Right lobe of liver (tissue), 4 donors: ENCODE measurements at regions not wholly inside any gene's neighbourhood (a gene's known extent, or its start where the extent isn't known, plus 50 kb on each side); places are given as distances from the start of the nearest gene placed in this dataset.

Experiments
- POLR2A ChIP-seq: fragments of 450-650 bp; IDR thresholded peaks from one replicate; pipeline ENCODE4 v1.6.1; 2017; ENCODE audit warnings: antibody characterized with exemption, mild to moderate bottlenecking
- TF ChIP-seq, protein P1 (sequence below), 4 donors: fragments of 200-600 bp in 3 of 4; fragments of 450-650 bp in 1 of 4; IDR thresholded peaks; one replicate each; pipeline versions ENCODE4 v1.5.1 to v1.8.0; 2016 to 2022; ENCODE audit warnings: antibody characterized with exemption in 4 of 4, mild to moderate bottlenecking in 2 of 4
- donor health status: DM: no; HTN: no; CAD: no.
- donor health status: DM: no; HTN: no; CAD: no.
- donor health status: DM: no; HTN: yes; CAD: no.

GRCh38 chr1:214764502-214764901 lies 161.5 kb downstream of the CENPF start:
- TF ChIP-seq, protein P1, sequence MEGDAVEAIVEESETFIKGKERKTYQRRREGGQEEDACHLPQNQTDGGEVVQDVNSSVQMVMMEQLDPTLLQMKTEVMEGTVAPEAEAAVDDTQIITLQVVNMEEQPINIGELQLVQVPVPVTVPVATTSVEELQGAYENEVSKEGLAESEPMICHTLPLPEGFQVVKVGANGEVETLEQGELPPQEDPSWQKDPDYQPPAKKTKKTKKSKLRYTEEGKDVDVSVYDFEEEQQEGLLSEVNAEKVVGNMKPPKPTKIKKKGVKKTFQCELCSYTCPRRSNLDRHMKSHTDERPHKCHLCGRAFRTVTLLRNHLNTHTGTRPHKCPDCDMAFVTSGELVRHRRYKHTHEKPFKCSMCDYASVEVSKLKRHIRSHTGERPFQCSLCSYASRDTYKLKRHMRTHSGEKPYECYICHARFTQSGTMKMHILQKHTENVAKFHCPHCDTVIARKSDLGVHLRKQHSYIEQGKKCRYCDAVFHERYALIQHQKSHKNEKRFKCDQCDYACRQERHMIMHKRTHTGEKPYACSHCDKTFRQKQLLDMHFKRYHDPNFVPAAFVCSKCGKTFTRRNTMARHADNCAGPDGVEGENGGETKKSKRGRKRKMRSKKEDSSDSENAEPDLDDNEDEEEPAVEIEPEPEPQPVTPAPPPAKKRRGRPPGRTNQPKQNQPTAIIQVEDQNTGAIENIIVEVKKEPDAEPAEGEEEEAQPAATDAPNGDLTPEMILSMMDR (IDR thresholded peaks at IDR 0.05), result no peak
- TF ChIP-seq POLR2A, result no peak
